IMR-90 (cell line): ENCODE measurements at regions not wholly inside any gene's neighbourhood (a gene's known extent, or its start where the extent isn't known, plus 50 kb on each side); places are given as distances from the start of the nearest gene placed in this dataset.

ENCODE experiments used
- ATAC-seq: fragments of 200-7000 bp; cut with Tn5 transposase; 2 replicates; pipeline ENCODE4 v1.9.1; 2020; ENCODE audit warnings: low read depth, mild to moderate bottlenecking, moderate library complexity
- BruUV-seq: library from RNA; stranded (reverse); fragments of 400-500 nt; replicated peaks from 2 replicates; lab custom pipeline; 2021; lab: Mats Ljungman, UMichigan
- CTCF ChIA-PET: fragments of 300-600 bp; formaldehyde crosslinking; extraction: SDS; loops from one replicate; lab custom pipeline; 2021; ENCODE audit warnings: antibody characterized with exemption; lab: Yijun Ruan, JAX
- POLR2A ChIA-PET: fragments of 300-600 bp; sonication (Branson Sonifier 250); formaldehyde crosslinking; loops from one replicate; lab custom pipeline; 2022; ENCODE audit warnings: antibody characterized with exemption; ENCODE audit not compliant: unreplicated experiment; lab: Charles Lee
- DNase-seq: peaks from one replicate; pipeline ENCODE4 v3.0.0; 2013
- H2AFZ ChIP-seq: replicated peaks from 2 replicates; pipeline ENCODE3; 2013; ENCODE audit warnings: low read length, mild to moderate bottlenecking; ENCODE audit not compliant: poor library complexity
- H2AK5ac ChIP-seq: 2 replicates; pipeline ENCODE4 v1.6.1; 2013; ENCODE audit warnings: low read depth, low read length, inconsistent platforms
- H2AK9ac ChIP-seq: replicated peaks from 2 replicates; pipeline ENCODE3; 2013; ENCODE audit warnings: mild to moderate bottlenecking, low read depth, low read length, moderate library complexity; ENCODE audit not compliant: poor library complexity
- H2BK120ac ChIP-seq: 2 replicates; pipeline ENCODE4 v1.6.1; 2013; ENCODE audit warnings: low read depth, low read length, inconsistent platforms
- H2BK15ac ChIP-seq: 3 replicates; pipeline ENCODE4 v1.6.1; 2013; ENCODE audit warnings: low read depth, low read length, inconsistent platforms
- H2BK20ac ChIP-seq: 2 replicates; pipeline ENCODE4 v1.6.1; 2013; ENCODE audit warnings: low read depth, mild to moderate bottlenecking, inconsistent platforms, low read length, moderate library complexity
- H2BK5ac ChIP-seq: 2 replicates; pipeline ENCODE4 v1.6.1; 2013; ENCODE audit warnings: mild to moderate bottlenecking, low read depth, low read length, inconsistent platforms; ENCODE audit not compliant: poor library complexity, severe bottlenecking
- H3K14ac ChIP-seq: replicated peaks from 2 replicates; pipeline ENCODE4 v1.6.1; 2013; ENCODE audit warnings: low read depth, low read length, inconsistent platforms
- H3K18ac ChIP-seq: 2 replicates; pipeline ENCODE4 v1.6.1; 2013; ENCODE audit warnings: low read depth, low read length, control low read depth
- H3K23ac ChIP-seq: 2 replicates; pipeline ENCODE4 v1.6.1; 2013; ENCODE audit warnings: low read depth, low read length, inconsistent platforms
- H3K27ac ChIP-seq: 2 replicates; pipeline ENCODE4 v1.5.1; 2013; ENCODE audit warnings: mild to moderate bottlenecking, control low read depth, low read length; ENCODE audit not compliant: insufficient read depth
- H3K27me3 ChIP-seq: 2 replicates; pipeline ENCODE4 v1.6.1; 2013; ENCODE audit warnings: low read length; ENCODE audit not compliant: control insufficient read depth, insufficient read depth
- H3K36me3 ChIP-seq: 2 replicates; pipeline ENCODE4 v1.6.1; 2013; ENCODE audit warnings: low read length, mixed read lengths; ENCODE audit not compliant: control insufficient read depth, insufficient read depth
- H3K4ac ChIP-seq: 2 replicates; pipeline ENCODE4 v1.6.1; 2013; ENCODE audit warnings: low read depth, low read length, inconsistent platforms
- H3K4me1 ChIP-seq: 2 replicates; pipeline ENCODE4 v1.6.1; 2013; ENCODE audit warnings: low read length, mixed read lengths; ENCODE audit not compliant: control insufficient read depth, insufficient read depth
- H3K4me2 ChIP-seq: 2 replicates; pipeline ENCODE4 v1.6.1; 2013; ENCODE audit warnings: low read depth, mild to moderate bottlenecking, control low read depth, low read length, moderate library complexity
- H3K4me3 ChIP-seq: 2 replicates; pipeline ENCODE4 v1.5.1; 2013; ENCODE audit warnings: low read depth, mild to moderate bottlenecking, control low read depth, low read length, moderate library complexity; ENCODE audit not compliant: insufficient read depth
- H3K56ac ChIP-seq: 2 replicates; pipeline ENCODE4 v1.6.1; 2013; ENCODE audit warnings: low read length, inconsistent platforms; ENCODE audit not compliant: insufficient read depth; ENCODE audit errors: extremely low read depth
- H3K79me1 ChIP-seq, 2 experiments: 2 replicates each; pipeline ENCODE4 v1.6.1; 2013; ENCODE audit warnings: low read length in 2 of 2, inconsistent platforms in 1 of 2, low read depth in 1 of 2
- H3K9ac ChIP-seq: 2 replicates; pipeline ENCODE4 v1.6.1; 2013; ENCODE audit warnings: low read depth, low read length, control low read depth
- H3K9me1 ChIP-seq: 2 replicates; pipeline ENCODE4 v1.6.1; 2013; ENCODE audit warnings: low read length, inconsistent platforms; ENCODE audit not compliant: insufficient read depth
- H3K9me3 ChIP-seq: 2 replicates; pipeline ENCODE4 v1.6.1; 2013; ENCODE audit warnings: low read length; ENCODE audit not compliant: control insufficient read depth, insufficient read depth
- H4K20me1 ChIP-seq: 2 replicates; pipeline ENCODE4 v1.6.1; 2013; ENCODE audit warnings: low read length, inconsistent platforms; ENCODE audit not compliant: insufficient read depth
- H4K5ac ChIP-seq: 2 replicates; pipeline ENCODE4 v1.6.1; 2013; ENCODE audit warnings: mild to moderate bottlenecking, low read depth, low read length, control low read depth
- H4K8ac ChIP-seq, 2 experiments: 2 replicates each; pipeline ENCODE4 v1.6.1; 2013; ENCODE audit warnings: low read depth in 2 of 2, low read length in 2 of 2, control low read depth in 1 of 2, inconsistent platforms in 1 of 2
- H4K91ac ChIP-seq: 2 replicates; pipeline ENCODE4 v1.6.1; 2013; ENCODE audit warnings: low read depth, low read length, inconsistent platforms; ENCODE audit not compliant: insufficient read depth
- BHLHE40 ChIP-seq: fragments of 150-350 bp; IDR thresholded peaks from 2 replicates; pipeline ENCODE4 v1.6.1; 2016; ENCODE audit warnings: mild to moderate bottlenecking, low read depth, low read length
- CEBPB ChIP-seq: IDR thresholded peaks from 2 replicates; pipeline ENCODE4 v1.6.1; 2012; ENCODE audit warnings: low read depth, low read length, improper control_type of control experiment
- CHD1 ChIP-seq: IDR thresholded peaks from 2 replicates; pipeline ENCODE4 v1.6.1; 2012; ENCODE audit warnings: low read depth, low read length, improper control_type of control experiment
- FOS ChIP-seq: fragments of 150-350 bp; IDR thresholded peaks from 2 replicates; pipeline ENCODE4 v1.6.1; 2016; ENCODE audit warnings: low read depth, low read length
- MAFK ChIP-seq: IDR thresholded peaks from 2 replicates; pipeline ENCODE4 v1.6.1; 2012; ENCODE audit warnings: low read depth, low read length, improper control_type of control experiment
- MAZ ChIP-seq: IDR thresholded peaks from 2 replicates; pipeline ENCODE4 v1.6.1; 2012; ENCODE audit warnings: low read depth, mild to moderate bottlenecking, low read length, improper control_type of control experiment, moderate library complexity, borderline replicate concordance
- NFE2L2 ChIP-seq: fragments of 150-350 bp; IDR thresholded peaks from 2 replicates; pipeline ENCODE4 v1.6.1; 2016; ENCODE audit warnings: low read depth, mild to moderate bottlenecking, low read length
- POLR2A ChIP-seq: IDR thresholded peaks from 2 replicates; pipeline ENCODE4 v1.6.1; 2012; ENCODE audit warnings: mild to moderate bottlenecking, low read depth, low read length
- RAD21 ChIP-seq: IDR thresholded peaks from 2 replicates; pipeline ENCODE4 v1.6.1; 2012; ENCODE audit warnings: low read length, improper control_type of control experiment
- RCOR1 ChIP-seq: IDR thresholded peaks from 2 replicates; pipeline ENCODE4 v1.6.1; 2012; ENCODE audit warnings: mild to moderate bottlenecking, low read length, improper control_type of control experiment; ENCODE audit not compliant: insufficient replicate concordance
- RFX5 ChIP-seq: IDR thresholded peaks from 2 replicates; pipeline ENCODE4 v1.8.0; 2012; ENCODE audit warnings: low read depth, mild to moderate bottlenecking, low read length, moderate library complexity
- WGBS, 2 experiments: methylation state at CpG; one replicate each; pipeline versions ENCODE4 v1.1.5 to v1.1.7; 2013; ENCODE audit warnings: missing lambda C conversion rate in 2 of 2; ENCODE audit not compliant: insufficient read length in 1 of 2; ENCODE audit errors: extremely low coverage in 2 of 2; 5-methylcytosine and 5-hydroxymethylcytosine counted together
- dilution Hi-C: fragments of 300-500 bp; cut with HindIII; formaldehyde crosslinking; loops from one replicate; pipeline ENCODE4 v1.14.3; 2018; ENCODE audit warnings: low sequenced_read_pairs; ENCODE audit not compliant: unreplicated experiment
- in situ Hi-C: fragments of 300-500 bp; cut with MboI; formaldehyde crosslinking; loops from 3 replicates; pipeline ENCODE4 v1.14.3; 2019; ENCODE audit warnings: low sequenced_read_pairs, inconsistent platforms, mixed read lengths
- intact Hi-C: fragments of 100-400 bp; cut with micrococcal nuclease; formaldehyde crosslinking; loops from 2 replicates; pipeline ENCODE4 v1.10.0; 2022
- TF ChIP-seq, protein P1 (sequence below): conservative IDR thresholded peaks from 2 replicates; pipeline ENCODE4 v1.5.1; 2012; ENCODE audit warnings: mild to moderate bottlenecking, low read depth, low read length, improper control_type of control experiment
- TF ChIP-seq, protein P2 (sequence below): fragments of 150-350 bp; IDR thresholded peaks from 2 replicates; pipeline ENCODE4 v1.6.1; 2017; ENCODE audit warnings: mild to moderate bottlenecking, antibody characterized with exemption, low read length, low read depth
- TF ChIP-seq, protein P3 (sequence below): fragments of 150-350 bp; IDR thresholded peaks from 2 replicates; pipeline ENCODE4 v1.6.1; 2016; ENCODE audit warnings: low read depth, mild to moderate bottlenecking, low read length, moderate library complexity, borderline replicate concordance

DNA sequence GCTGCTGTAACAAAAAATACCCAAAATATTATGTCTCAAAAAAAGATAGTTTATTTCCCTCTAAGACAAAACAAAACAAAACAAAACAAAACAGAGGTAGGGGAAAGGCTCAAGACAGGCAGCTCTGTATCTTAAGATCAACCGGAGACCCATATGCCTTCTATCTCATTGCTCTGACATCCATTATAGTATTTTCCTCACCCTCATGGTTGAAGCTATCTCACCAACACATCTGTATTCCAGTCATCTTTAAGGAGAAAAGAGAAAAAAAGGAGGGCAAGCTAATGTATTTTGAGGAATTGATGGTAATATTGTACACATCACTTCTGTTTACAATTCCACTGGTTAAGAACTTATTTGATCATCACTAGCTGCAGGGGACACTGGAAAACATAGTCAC lies 239.7 kb downstream of the ICOS start:
- BruUV-seq, result no TSS peak
- H4K91ac ChIP-seq, result no peak overlapping the region
- H3K14ac ChIP-seq, result no peak overlapping the region
- peaks cover 16% of the 10 kb centered on the region for H3K27me3 ChIP-seq
- H3K18ac ChIP-seq, result no peak overlapping the region
- H2BK15ac ChIP-seq, result no peak overlapping the region
- no peak overlapping the region for H3K9ac ChIP-seq
- H3K9me1 ChIP-seq, result no peaks in the 10 kb centered on the region
- no peak overlapping the region for H2BK5ac ChIP-seq
- H4K20me1 ChIP-seq, result no peaks in the 10 kb centered on the region
- in situ Hi-C loops, result no loop called here
- H3K56ac ChIP-seq, result no peak overlapping the region
- DNase-seq (no peak), ATAC-seq (no peak)
- H3K4me2 ChIP-seq, result no peak overlapping the region
- ChIA-PET POLR2A (no interaction called here), CTCF (no interaction called here)
- H2AK5ac ChIP-seq, result no peak overlapping the region
- no peaks in the 10 kb centered on the region for H3K4me1 ChIP-seq
- dilution Hi-C loops, result no loop called here
- no peak overlapping the region for H4K5ac ChIP-seq
- no peaks in the 10 kb centered on the region for H3K36me3 ChIP-seq
- intact Hi-C loops, result no loop called here
- no peaks in the 10 kb centered on the region for H3K9me3 ChIP-seq
- no peak overlapping the region for H3K27ac ChIP-seq
- H2AK9ac ChIP-seq, result no peak overlapping the region
- H3K4ac ChIP-seq, result no peak overlapping the region
- no peak overlapping the region for H2BK20ac ChIP-seq
- H3K4me3 ChIP-seq, result no peak overlapping the region
- H4K8ac ChIP-seq, result no peak overlapping the region
- no peaks in the 10 kb centered on the region for H3K79me1 ChIP-seq
- H2BK120ac ChIP-seq, result no peak overlapping the region
- TF ChIP-seq RFX5 (no peak), MAZ (no peak), MAFK (no peak), CHD1 (no peak), NFE2L2 (no peak), RAD21 (no peak), BHLHE40 (no peak), POLR2A (no peak), CEBPB (no peak), FOS (no peak), RCOR1 (no peak)
- TF ChIP-seq, protein P1, sequence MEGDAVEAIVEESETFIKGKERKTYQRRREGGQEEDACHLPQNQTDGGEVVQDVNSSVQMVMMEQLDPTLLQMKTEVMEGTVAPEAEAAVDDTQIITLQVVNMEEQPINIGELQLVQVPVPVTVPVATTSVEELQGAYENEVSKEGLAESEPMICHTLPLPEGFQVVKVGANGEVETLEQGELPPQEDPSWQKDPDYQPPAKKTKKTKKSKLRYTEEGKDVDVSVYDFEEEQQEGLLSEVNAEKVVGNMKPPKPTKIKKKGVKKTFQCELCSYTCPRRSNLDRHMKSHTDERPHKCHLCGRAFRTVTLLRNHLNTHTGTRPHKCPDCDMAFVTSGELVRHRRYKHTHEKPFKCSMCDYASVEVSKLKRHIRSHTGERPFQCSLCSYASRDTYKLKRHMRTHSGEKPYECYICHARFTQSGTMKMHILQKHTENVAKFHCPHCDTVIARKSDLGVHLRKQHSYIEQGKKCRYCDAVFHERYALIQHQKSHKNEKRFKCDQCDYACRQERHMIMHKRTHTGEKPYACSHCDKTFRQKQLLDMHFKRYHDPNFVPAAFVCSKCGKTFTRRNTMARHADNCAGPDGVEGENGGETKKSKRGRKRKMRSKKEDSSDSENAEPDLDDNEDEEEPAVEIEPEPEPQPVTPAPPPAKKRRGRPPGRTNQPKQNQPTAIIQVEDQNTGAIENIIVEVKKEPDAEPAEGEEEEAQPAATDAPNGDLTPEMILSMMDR, result no peak
- TF ChIP-seq, protein P2, sequence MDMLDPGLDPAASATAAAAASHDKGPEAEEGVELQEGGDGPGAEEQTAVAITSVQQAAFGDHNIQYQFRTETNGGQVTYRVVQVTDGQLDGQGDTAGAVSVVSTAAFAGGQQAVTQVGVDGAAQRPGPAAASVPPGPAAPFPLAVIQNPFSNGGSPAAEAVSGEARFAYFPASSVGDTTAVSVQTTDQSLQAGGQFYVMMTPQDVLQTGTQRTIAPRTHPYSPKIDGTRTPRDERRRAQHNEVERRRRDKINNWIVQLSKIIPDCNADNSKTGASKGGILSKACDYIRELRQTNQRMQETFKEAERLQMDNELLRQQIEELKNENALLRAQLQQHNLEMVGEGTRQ, result no peak
- TF ChIP-seq, protein P3, sequence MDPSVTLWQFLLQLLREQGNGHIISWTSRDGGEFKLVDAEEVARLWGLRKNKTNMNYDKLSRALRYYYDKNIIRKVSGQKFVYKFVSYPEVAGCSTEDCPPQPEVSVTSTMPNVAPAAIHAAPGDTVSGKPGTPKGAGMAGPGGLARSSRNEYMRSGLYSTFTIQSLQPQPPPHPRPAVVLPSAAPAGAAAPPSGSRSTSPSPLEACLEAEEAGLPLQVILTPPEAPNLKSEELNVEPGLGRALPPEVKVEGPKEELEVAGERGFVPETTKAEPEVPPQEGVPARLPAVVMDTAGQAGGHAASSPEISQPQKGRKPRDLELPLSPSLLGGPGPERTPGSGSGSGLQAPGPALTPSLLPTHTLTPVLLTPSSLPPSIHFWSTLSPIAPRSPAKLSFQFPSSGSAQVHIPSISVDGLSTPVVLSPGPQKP, result no peak
- H3K23ac ChIP-seq, result no peak overlapping the region
- WGBS, 2 experiments, result no CpG with 5 or more reads among the region's 1 CpG
- H2AFZ ChIP-seq, result no peak overlapping the region
